GM12872 (cell line): ENCODE measurements at regions not wholly inside any gene's neighbourhood (a gene's known extent, or its start where the extent isn't known, plus 50 kb on each side); places are given as distances from the start of the nearest gene placed in this dataset.

ENCODE experiments used
- TF ChIP-seq, protein P1 (sequence below): IDR thresholded peaks from 3 replicates; pipeline ENCODE4 v1.5.1; 2011; ENCODE audit warnings: low read depth, mild to moderate bottlenecking, low read length, moderate library complexity; ENCODE audit not compliant: insufficient read depth

DNA sequence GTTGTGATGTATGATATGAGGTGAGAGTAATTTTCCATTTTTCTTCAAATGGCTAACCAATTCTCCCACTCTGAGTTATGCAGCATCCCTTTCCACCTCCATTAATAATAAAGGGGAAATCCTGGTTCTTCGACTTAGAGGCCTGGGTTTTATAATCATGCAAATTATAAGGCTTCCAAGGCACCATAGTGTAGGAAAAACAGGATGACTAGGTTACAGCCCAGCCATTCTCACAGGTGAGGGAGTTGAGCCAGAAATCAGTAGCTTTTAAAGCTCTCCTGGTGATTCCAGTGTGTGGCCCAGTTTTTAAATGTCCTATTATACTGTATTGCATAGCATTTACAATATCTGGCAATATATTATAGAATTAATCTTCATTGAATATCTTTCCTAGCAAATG lies 203.1 kb downstream of the ARHGEF9 start:
- TF ChIP-seq, protein P1, sequence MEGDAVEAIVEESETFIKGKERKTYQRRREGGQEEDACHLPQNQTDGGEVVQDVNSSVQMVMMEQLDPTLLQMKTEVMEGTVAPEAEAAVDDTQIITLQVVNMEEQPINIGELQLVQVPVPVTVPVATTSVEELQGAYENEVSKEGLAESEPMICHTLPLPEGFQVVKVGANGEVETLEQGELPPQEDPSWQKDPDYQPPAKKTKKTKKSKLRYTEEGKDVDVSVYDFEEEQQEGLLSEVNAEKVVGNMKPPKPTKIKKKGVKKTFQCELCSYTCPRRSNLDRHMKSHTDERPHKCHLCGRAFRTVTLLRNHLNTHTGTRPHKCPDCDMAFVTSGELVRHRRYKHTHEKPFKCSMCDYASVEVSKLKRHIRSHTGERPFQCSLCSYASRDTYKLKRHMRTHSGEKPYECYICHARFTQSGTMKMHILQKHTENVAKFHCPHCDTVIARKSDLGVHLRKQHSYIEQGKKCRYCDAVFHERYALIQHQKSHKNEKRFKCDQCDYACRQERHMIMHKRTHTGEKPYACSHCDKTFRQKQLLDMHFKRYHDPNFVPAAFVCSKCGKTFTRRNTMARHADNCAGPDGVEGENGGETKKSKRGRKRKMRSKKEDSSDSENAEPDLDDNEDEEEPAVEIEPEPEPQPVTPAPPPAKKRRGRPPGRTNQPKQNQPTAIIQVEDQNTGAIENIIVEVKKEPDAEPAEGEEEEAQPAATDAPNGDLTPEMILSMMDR: no peak

DNA sequence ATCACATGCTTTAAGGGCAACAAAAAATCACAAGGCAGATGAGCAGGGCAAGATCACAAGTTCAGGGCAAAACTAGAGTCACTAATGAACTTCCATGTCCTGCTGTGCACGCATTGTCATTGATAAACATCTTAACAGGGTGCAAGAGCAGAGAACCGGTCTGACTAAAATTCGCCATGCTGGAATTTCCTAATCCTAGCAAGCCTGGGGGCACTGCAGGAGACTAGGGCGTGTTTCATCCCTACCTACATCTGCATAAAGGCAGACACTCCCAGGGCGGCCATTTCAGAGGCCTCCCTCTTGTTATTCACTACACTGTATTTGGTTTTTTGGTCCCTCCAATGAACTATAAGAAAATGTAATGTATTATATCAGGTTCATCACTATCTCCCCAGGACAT lies 203.6 kb downstream of the ARHGEF9 start:
- TF ChIP-seq, protein P1: no peak

GRCh38 chrX:63576533-63576932 lies 208.5 kb downstream of the ARHGEF9 start:
- TF ChIP-seq, protein P1: no peak

- TF ChIP-seq, protein P1: no peak
Measured at GRCh38 chrX:63566856-63567255, 215.7 kb upstream of the SPIN4 start.

DNA sequence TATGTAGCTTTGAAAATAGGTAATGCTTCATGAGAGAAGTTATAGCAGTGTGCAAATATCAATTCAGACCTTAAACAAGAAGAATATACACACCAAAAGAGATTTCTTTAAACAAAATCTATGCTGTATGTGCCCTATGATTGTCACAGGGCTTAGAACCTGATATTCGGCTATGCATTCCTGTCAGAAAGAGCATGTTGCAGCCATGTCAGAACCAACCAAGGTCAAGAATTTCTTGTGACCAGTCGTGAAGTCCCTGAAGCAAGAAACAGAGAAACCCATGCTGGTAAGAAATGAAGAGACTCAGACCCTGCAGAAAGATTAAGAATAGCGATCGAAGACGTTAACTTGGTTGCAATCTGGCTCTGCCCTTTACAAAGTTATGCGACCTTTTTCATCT lies 210.3 kb upstream of the SPIN4 start:
- TF ChIP-seq, protein P1: no peak

GRCh38 chrX:63560601-63561218 lies 209.6 kb upstream of the SPIN4 start:
- TF ChIP-seq, protein P1: no peak

DNA sequence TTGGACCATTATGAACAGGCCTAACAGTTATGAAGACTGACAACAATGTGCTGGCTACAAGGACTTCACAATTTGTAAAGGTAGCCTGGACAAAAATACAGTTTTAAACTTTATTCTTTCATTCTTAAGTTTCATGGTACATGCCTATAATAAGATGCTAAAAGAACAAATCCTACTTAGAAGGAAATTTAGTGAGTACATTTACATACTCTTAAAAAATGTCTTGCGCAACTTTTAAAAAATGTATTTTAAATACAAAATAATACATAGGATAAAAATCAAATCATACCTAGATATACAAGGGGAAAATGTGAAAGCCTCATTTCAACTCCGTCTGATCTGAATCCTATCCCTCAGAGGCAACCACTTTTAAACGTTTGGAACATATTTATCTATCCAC lies 200.7 kb upstream of the SPIN4 start:
- TF ChIP-seq, protein P1: no peak
